DND-41 (cell line): ENCODE measurements at regions not wholly inside any gene's neighbourhood (a gene's known extent, or its start where the extent isn't known, plus 50 kb on each side); places are given as distances from the start of the nearest gene placed in this dataset.

Experiments
- ATAC-seq: fragments of 200-7000 bp; cut with Tn5 transposase; 3 replicates; pipeline ENCODE4 v1.9.1; 2021; ENCODE audit warnings: low read depth; ENCODE audit not compliant: insufficient read depth
- DNase-seq: peaks from one replicate; pipeline ENCODE4 v3.0.0-alpha.2; 2020
- H2AFZ ChIP-seq: 2 replicates; pipeline ENCODE4 v1.6.0; 2012; ENCODE audit warnings: low read depth, low read length
- H3K27ac ChIP-seq: 2 replicates; pipeline ENCODE4 v1.5.1; 2012; ENCODE audit warnings: low read length, inconsistent platforms
- H3K27me3 ChIP-seq: fragments of 200-600 bp; sonication (generic); 2 replicates; pipeline ENCODE4 v1.6.0; 2012; ENCODE audit warnings: low read length, mild to moderate bottlenecking, inconsistent platforms; ENCODE audit not compliant: insufficient read depth, poor library complexity
- H3K36me3 ChIP-seq: 2 replicates; pipeline ENCODE4 v1.5.1; 2012; ENCODE audit warnings: low read length, inconsistent platforms; ENCODE audit not compliant: insufficient read depth
- H3K4me1 ChIP-seq: 2 replicates; pipeline ENCODE4 v1.5.1; 2012; ENCODE audit warnings: mild to moderate bottlenecking, low read length; ENCODE audit not compliant: insufficient read depth
- H3K4me2 ChIP-seq: 2 replicates; pipeline ENCODE4 v1.6.0; 2012; ENCODE audit warnings: mild to moderate bottlenecking, moderate library complexity, low read length, inconsistent platforms; ENCODE audit not compliant: insufficient read depth
- H3K4me3 ChIP-seq, 2 experiments: fragments of 200-600 bp in 1 of 2; shearing (Covaris generic) in 1 of 2; 2 replicates each; pipeline ENCODE4 v1.5.1; 2012 to 2016; ENCODE audit warnings: inconsistent platforms in 2 of 2, low read length in 2 of 2, mild to moderate bottlenecking in 2 of 2, low read depth in 1 of 2, moderate library complexity in 1 of 2
- H3K79me2 ChIP-seq: 2 replicates; pipeline ENCODE4 v1.6.0; 2012; ENCODE audit warnings: low read length, inconsistent platforms; ENCODE audit not compliant: insufficient read depth
- H3K9ac ChIP-seq: 2 replicates; pipeline ENCODE4 v1.6.0; 2012; ENCODE audit warnings: low read depth, mild to moderate bottlenecking, inconsistent platforms, low read length, moderate library complexity
- H3K9me3 ChIP-seq: 2 replicates; pipeline ENCODE4 v1.5.1; 2012; ENCODE audit warnings: low read length, moderate library complexity, mild to moderate bottlenecking, inconsistent platforms; ENCODE audit not compliant: insufficient read depth, severe bottlenecking
- H4K20me1 ChIP-seq: 2 replicates; pipeline ENCODE4 v1.6.0; 2012; ENCODE audit warnings: low read length; ENCODE audit not compliant: insufficient read depth
- CTCF ChIP-seq: IDR thresholded peaks from 2 replicates; pipeline ENCODE4 v1.5.1; 2012; ENCODE audit warnings: borderline replicate concordance, low read length, moderate library complexity, mild to moderate bottlenecking; ENCODE audit not compliant: poor library complexity, severe bottlenecking; ENCODE audit errors: extremely low read depth
- EZH2 ChIP-seq: IDR thresholded peaks from 3 replicates; pipeline ENCODE4 v1.6.1; 2012; ENCODE audit warnings: borderline replicate concordance, low read depth, mild to moderate bottlenecking, moderate library complexity, low read length, inconsistent platforms; ENCODE audit not compliant: severe bottlenecking

GRCh38 chr14:49951229-49951607 is 58.3 kb downstream of the ARF6 start:
- Histone ChIP-seq H3K27me3 (peaks cover 6% of the 10 kb centered on the region), H3K79me2 (no peaks in the 10 kb centered on the region), H4K20me1 (no peaks in the 10 kb centered on the region), H3K4me3 (no peak overlapping the region), H2AFZ (no peak overlapping the region), H3K4me1 (no peaks in the 10 kb centered on the region), H3K36me3 (no peaks in the 10 kb centered on the region), H3K27ac (no peak overlapping the region), H3K9ac (no peak overlapping the region), H3K9me3 (no peaks in the 10 kb centered on the region), H3K4me2 (no peak overlapping the region)
- no peak for TF ChIP-seq CTCF
- no peak for TF ChIP-seq EZH2
- ATAC-seq (no peak), DNase-seq (no peak)

GRCh38 chr14:49951691-49952345 is 58.9 kb downstream of the ARF6 start:
- H2AFZ ChIP-seq, result no peak overlapping the region
- no peaks in the 10 kb centered on the region for H3K4me1 ChIP-seq
- DNase-seq (no peak), ATAC-seq (no peak)
- H3K9ac ChIP-seq, result no peak overlapping the region
- no peaks in the 10 kb centered on the region for H3K79me2 ChIP-seq
- H3K36me3 ChIP-seq, result no peaks in the 10 kb centered on the region
- H3K9me3 ChIP-seq, result no peaks in the 10 kb centered on the region
- TF ChIP-seq EZH2, result no peak
- H3K27me3 ChIP-seq, result peaks cover 6% of the 10 kb centered on the region
- H3K4me3 ChIP-seq, result no peak overlapping the region
- H3K27ac ChIP-seq, result no peak overlapping the region
- no peak overlapping the region for H3K4me2 ChIP-seq
- H4K20me1 ChIP-seq, result no peaks in the 10 kb centered on the region

- H3K36me3 ChIP-seq, result no peaks in the 10 kb centered on the region
- no peaks in the 10 kb centered on the region for H3K79me2 ChIP-seq
- H3K4me2 ChIP-seq, result no peak overlapping the region
- no peak overlapping the region for H2AFZ ChIP-seq
- no peak overlapping the region for H3K27ac ChIP-seq
- DNase-seq (no peak), ATAC-seq (no peak)
- H3K4me1 ChIP-seq, result no peaks in the 10 kb centered on the region
- TF ChIP-seq CTCF (no peak), EZH2 (no peak)
- H3K9ac ChIP-seq, result no peak overlapping the region
- H3K27me3 ChIP-seq, result peaks cover 6% of the 10 kb centered on the region
- H4K20me1 ChIP-seq, result no peaks in the 10 kb centered on the region
- H3K4me3 ChIP-seq, result no peak overlapping the region
- H3K9me3 ChIP-seq, result no peaks in the 10 kb centered on the region
These were observed 60.3 kb downstream of the ARF6 start for GRCh38 chr14:49953196-49953595.

- no peaks in the 10 kb centered on the region for H3K79me2 ChIP-seq
- H3K4me3 ChIP-seq, result no peak overlapping the region
- H3K9ac ChIP-seq, result no peak overlapping the region
- no peak overlapping the region for H3K27ac ChIP-seq
- H2AFZ ChIP-seq, result no peak overlapping the region
- no peaks in the 10 kb centered on the region for H3K36me3 ChIP-seq
- TF ChIP-seq CTCF (no peak), EZH2 (no peak)
- no peaks in the 10 kb centered on the region for H4K20me1 ChIP-seq
- H3K27me3 ChIP-seq, result peaks cover 6% of the 10 kb centered on the region
- H3K4me2 ChIP-seq, result no peak overlapping the region
- no peaks in the 10 kb centered on the region for H3K9me3 ChIP-seq
- no peak for ATAC-seq
- no peaks in the 10 kb centered on the region for H3K4me1 ChIP-seq
- no peak for DNase-seq
These were observed 61.3 kb downstream of the ARF6 start for GRCh38 chr14:49954171-49954631.
